Suprapubic skin (tissue), 4 donors: ENCODE measurements at regions not wholly inside any gene's neighbourhood (a gene's known extent, or its start where the extent isn't known, plus 50 kb on each side); places are given as distances from the start of the nearest gene placed in this dataset.

Experiments
- DNase-seq, 2 donors: peaks; one replicate each; pipeline ENCODE4 v3.0.0-alpha.2; 2019; ENCODE audit warnings: low spot score in 2 of 2
- H3K27ac ChIP-seq: fragments of 200-600 bp; sonication (generic); one replicate; pipeline ENCODE4 v1.5.1; 2019
- H3K27me3 ChIP-seq: fragments of 200-600 bp; sonication (generic); one replicate; pipeline ENCODE4 v1.5.1; 2019
- H3K36me3 ChIP-seq: fragments of 200-600 bp; sonication (generic); one replicate; pipeline ENCODE4 v1.5.1; 2019
- H3K4me1 ChIP-seq: fragments of 200-600 bp; sonication (generic); one replicate; pipeline ENCODE4 v1.5.1; 2019
- H3K4me3 ChIP-seq: fragments of 200-600 bp; sonication (generic); one replicate; pipeline ENCODE4 v1.5.1; 2019; ENCODE audit warnings: mild to moderate bottlenecking
- H3K9me3 ChIP-seq: fragments of 200-600 bp; sonication (generic); one replicate; pipeline ENCODE4 v1.5.1; 2019
- EP300 ChIP-seq: sonication (generic); formaldehyde crosslinking; IDR thresholded peaks from one replicate; pipeline ENCODE4 v1.6.1; 2017; ENCODE audit warnings: antibody characterized with exemption
- POLR2A ChIP-seq, 2 donors: fragments of 450-650 bp; IDR thresholded peaks; one replicate each; pipeline ENCODE4 v1.6.1; 2017; ENCODE audit warnings: antibody characterized with exemption in 2 of 2, mild to moderate bottlenecking in 2 of 2, moderate library complexity in 2 of 2
- POLR2AphosphoS5 ChIP-seq, 3 donors: sonication (generic); formaldehyde crosslinking; IDR thresholded peaks; one replicate each; pipeline ENCODE4 v1.6.1; 2017; ENCODE audit warnings: antibody characterized with exemption in 3 of 3
- WGBS: methylation state at CpG from one replicate; pipeline ENCODE4 v1.1.5; 2018; 5-methylcytosine and 5-hydroxymethylcytosine counted together
- TF ChIP-seq, protein P1 (sequence below), 2 donors: fragments of 200-600 bp in 1 of 2; fragments of 450-650 bp in 1 of 2; sonication (generic) in 1 of 2; IDR thresholded peaks; one replicate each; pipeline ENCODE4 v1.5.1; 2016 to 2019; ENCODE audit warnings: antibody characterized with exemption in 2 of 2, mild to moderate bottlenecking in 1 of 2, moderate library complexity in 1 of 2

DNA sequence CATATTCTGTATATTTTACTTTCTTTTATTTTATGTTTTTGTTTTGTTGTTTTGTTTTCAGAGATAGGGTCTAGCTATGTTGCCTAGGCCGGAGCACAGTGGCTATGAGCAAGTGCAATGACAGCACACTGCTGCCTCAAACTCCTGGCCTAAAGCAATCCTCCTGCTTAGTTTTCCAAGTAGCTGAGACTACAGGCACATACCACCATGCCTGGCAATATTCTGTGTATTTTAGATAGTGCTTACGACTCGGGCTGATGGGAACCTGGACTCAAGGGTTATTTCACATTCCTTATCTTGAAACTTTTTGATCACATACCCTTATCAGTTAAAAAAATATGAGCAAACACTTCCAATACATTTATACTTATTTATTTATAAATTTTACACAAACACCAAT lies 119.0 kb upstream of the STARD4 start:
- DNase-seq, result no peak
- Histone ChIP-seq H3K27me3 (no peaks in the 10 kb centered on the region), H3K9me3 (no peaks in the 10 kb centered on the region), H3K27ac (no peak overlapping the region), H3K4me1 (peaks cover 13% of the 10 kb centered on the region), H3K4me3 (no peak overlapping the region), H3K36me3 (no peaks in the 10 kb centered on the region)
- WGBS, result 98% methylated on average over 3 of the region's 3 CpGs
- TF ChIP-seq POLR2AphosphoS5 (IDR thresholded peaks at IDR 0.05) (no peak), EP300 (no peak), POLR2A (IDR thresholded peaks at IDR 0.05) (no peak)
- TF ChIP-seq, protein P1, sequence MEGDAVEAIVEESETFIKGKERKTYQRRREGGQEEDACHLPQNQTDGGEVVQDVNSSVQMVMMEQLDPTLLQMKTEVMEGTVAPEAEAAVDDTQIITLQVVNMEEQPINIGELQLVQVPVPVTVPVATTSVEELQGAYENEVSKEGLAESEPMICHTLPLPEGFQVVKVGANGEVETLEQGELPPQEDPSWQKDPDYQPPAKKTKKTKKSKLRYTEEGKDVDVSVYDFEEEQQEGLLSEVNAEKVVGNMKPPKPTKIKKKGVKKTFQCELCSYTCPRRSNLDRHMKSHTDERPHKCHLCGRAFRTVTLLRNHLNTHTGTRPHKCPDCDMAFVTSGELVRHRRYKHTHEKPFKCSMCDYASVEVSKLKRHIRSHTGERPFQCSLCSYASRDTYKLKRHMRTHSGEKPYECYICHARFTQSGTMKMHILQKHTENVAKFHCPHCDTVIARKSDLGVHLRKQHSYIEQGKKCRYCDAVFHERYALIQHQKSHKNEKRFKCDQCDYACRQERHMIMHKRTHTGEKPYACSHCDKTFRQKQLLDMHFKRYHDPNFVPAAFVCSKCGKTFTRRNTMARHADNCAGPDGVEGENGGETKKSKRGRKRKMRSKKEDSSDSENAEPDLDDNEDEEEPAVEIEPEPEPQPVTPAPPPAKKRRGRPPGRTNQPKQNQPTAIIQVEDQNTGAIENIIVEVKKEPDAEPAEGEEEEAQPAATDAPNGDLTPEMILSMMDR (IDR thresholded peaks at IDR 0.05), result no peak

DNA sequence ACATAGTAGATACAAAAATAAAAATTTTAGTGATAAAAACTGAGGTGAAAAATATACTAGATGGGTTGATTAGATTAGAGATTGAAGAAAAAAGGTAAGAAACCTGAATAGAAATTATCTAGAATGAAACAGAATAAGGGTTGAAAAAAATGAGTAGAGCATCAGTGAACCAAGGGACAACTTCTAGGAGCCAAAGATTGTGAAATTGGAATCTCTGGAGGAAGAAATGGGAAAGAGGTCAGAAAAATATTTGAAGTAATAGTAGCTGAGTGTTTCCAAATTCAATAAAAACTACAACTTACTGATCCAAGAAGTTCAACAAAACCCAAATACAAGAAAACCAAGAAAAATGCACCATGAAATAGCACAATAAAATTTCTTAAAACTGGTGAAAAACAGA lies 116.6 kb upstream of the STARD4 start:
- Histone ChIP-seq H3K36me3 (no peaks in the 10 kb centered on the region), H3K27me3 (no peaks in the 10 kb centered on the region), H3K4me3 (no peak overlapping the region), H3K9me3 (no peaks in the 10 kb centered on the region), H3K4me1 (no peaks in the 10 kb centered on the region), H3K27ac (no peak overlapping the region)
- TF ChIP-seq POLR2A (IDR thresholded peaks at IDR 0.05) (no peak), EP300 (no peak), POLR2AphosphoS5 (IDR thresholded peaks at IDR 0.05) (no peak)
- TF ChIP-seq, protein P1 (IDR thresholded peaks at IDR 0.05), result no peak
- no peak for DNase-seq

DNA sequence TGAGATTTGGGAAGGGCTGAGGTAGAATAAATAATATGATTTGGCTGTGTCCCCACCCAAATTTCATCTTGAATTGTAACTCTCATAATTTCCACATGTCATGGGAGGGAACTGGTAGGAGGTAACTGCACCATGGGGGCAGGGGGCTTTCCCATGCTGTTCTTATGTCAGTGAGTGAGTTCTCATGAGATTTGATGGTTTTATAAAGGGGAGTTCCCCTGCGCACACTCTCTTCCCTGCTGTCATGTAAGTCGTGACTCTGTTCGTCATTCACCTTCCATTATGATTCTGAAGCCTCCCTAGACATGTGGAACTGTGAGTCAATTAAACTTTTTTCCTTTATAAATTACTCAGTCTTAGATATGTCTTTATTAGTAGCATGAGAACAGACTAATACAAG lies 115.5 kb upstream of the STARD4 start:
- H3K27me3 ChIP-seq, result no peaks in the 10 kb centered on the region
- no peak overlapping the region for H3K4me3 ChIP-seq
- no peaks in the 10 kb centered on the region for H3K9me3 ChIP-seq
- no peak overlapping the region for H3K27ac ChIP-seq
- DNase-seq, result no peak
- H3K36me3 ChIP-seq, result no peaks in the 10 kb centered on the region
- no peaks in the 10 kb centered on the region for H3K4me1 ChIP-seq
- no peak for TF ChIP-seq POLR2AphosphoS5 (IDR thresholded peaks at IDR 0.05)
- TF ChIP-seq POLR2A (IDR thresholded peaks at IDR 0.05), result no peak
- TF ChIP-seq, protein P1 (IDR thresholded peaks at IDR 0.05), result no peak
- TF ChIP-seq EP300, result no peak
- 94% methylated on average over 3 of the region's 3 CpGs for WGBS

DNA sequence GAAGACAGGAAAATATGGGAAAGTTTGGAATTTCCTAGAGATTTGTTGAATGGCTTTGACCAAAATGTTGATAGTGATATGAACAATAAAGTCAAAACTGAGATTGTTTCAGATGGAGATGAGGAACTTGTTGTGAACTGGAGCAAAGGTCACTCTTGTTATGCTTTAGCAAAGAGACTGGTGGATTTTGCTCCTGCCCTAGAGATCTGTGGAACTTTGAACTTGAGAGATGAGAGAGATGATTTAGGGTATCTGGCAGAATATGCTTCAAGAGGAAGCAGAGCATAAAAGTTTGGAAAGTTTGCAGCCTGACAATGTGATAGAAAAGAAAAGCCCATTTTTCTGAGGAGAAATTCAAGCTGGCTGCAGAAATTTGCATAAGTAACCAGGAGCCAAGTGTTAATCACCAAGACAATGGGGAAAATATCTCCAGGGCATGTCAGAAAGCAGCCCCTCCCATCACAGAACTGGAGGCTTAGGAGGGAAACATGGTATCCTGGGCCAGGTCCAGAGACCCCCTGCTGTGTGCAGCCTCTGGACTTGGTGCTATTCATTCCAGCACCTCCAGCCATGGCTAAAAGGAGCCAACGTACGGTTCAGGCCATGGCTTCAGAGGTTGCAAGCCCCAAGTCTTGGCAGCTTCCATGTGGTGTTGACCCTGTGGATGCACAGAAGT lies 114.3 kb upstream of the STARD4 start:
- no peaks in the 10 kb centered on the region for H3K4me1 ChIP-seq
- WGBS, result 94% methylated on average over 2 of the region's 2 CpGs
- H3K36me3 ChIP-seq, result no peaks in the 10 kb centered on the region
- no peaks in the 10 kb centered on the region for H3K9me3 ChIP-seq
- no peaks in the 10 kb centered on the region for H3K27me3 ChIP-seq
- no peak overlapping the region for H3K27ac ChIP-seq
- no peak overlapping the region for H3K4me3 ChIP-seq
- TF ChIP-seq POLR2A (IDR thresholded peaks at IDR 0.05), result no peak
- TF ChIP-seq EP300, result no peak
- TF ChIP-seq, protein P1 (IDR thresholded peaks at IDR 0.05), result no peak
- TF ChIP-seq POLR2AphosphoS5 (IDR thresholded peaks at IDR 0.05), result no peak
- no peak for DNase-seq

DNA sequence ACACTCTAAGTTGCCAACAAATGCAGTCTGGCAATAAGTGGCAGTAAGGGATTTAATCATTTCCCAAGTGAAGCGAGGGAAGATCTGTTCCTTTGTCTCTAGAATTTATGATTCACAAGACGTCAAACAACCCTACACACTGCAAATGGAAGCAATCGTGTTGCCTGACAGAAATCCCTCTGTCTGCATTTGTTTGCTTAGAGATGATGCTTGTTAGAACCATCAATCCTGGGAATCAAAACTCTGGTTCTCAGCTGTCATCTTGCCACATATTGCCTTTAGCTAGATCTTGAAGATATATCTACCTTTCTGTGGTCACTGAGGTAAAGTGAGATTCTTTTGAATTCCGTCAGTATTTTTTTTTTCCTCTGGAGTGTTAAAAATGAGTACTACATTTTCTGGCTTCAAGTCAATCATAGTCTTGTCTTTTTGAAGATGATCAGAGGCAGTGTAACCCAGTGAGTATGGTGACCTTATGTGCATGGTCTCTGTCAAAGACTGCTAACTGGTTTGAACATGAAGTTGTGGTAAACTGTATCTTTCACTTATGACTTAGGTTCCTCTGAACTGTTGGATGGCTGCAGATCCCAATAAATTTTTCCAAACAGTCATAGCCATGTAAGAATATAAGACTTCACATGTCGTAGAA lies 106.4 kb upstream of the STARD4 start:
- H3K27me3 ChIP-seq, result no peaks in the 10 kb centered on the region
- no peak overlapping the region for H3K27ac ChIP-seq
- H3K36me3 ChIP-seq, result no peaks in the 10 kb centered on the region
- no peak for TF ChIP-seq POLR2A (IDR thresholded peaks at IDR 0.05)
- no peak for TF ChIP-seq POLR2AphosphoS5 (IDR thresholded peaks at IDR 0.05)
- TF ChIP-seq, protein P1 (IDR thresholded peaks at IDR 0.05), result no peak
- TF ChIP-seq EP300, result no peak
- WGBS, result 75% methylated on average over 5 of the region's 5 CpGs
- DNase-seq, result no peak
- H3K4me1 ChIP-seq, result no peaks in the 10 kb centered on the region
- no peak overlapping the region for H3K4me3 ChIP-seq
- H3K9me3 ChIP-seq, result no peaks in the 10 kb centered on the region
